ENCODE measurements at regions not wholly inside any gene's neighbourhood (a gene's known extent, or its start where the extent isn't known, plus 50 kb on each side); places are given as distances from the start of the nearest gene placed in this dataset.
"Not testable (repeated sequence)": the region's sequence is repeated elsewhere in the genome, so short reads cannot be mapped to it uniquely, and the experiment has no call there.

- ATAC-seq (no peak), DNase-seq (no peak)
- Histone ChIP-seq H3K36me3 (no peaks in the 10 kb centered on the region), H3K4me3 (no peak overlapping the region), H3K27ac (no peak overlapping the region), H3K9me3 (no peaks in the 10 kb centered on the region), H3K27me3 (peaks cover 0 to 2% (median 0%) of the 10 kb centered on the region in 9 donors), H3K4me1 (no peaks in the 10 kb centered on the region)
- intact Hi-C loops (cut with DNase I): no loop called here
- WGBS, 4 donors: 82 to 96% (median 88%) methylated on average over 6 of the region's 6 CpGs
- TF ChIP-seq POLR2A (IDR thresholded peaks at IDR 0.05): no peak
- TF ChIP-seq CTCF (IDR thresholded peaks at IDR 0.05): no peak
These were observed 135.6 kb upstream of the PLS3 start for GRCh38 chrX:115425359-115425758.

- Histone ChIP-seq H3K4me1 (no peaks in the 10 kb centered on the region), H3K27me3 (peaks cover 0 to 11% (median 0%) of the 10 kb centered on the region in 9 donors), H3K36me3 (no peaks in the 10 kb centered on the region), H3K4me3 (no peak overlapping the region), H3K27ac (no peak overlapping the region), H3K9me3 (no peaks in the 10 kb centered on the region)
- 47 to 78% (median 60%) methylated on average over 2 of the region's 2 CpGs for WGBS, 4 donors
- TF ChIP-seq CTCF (IDR thresholded peaks at IDR 0.05): no peak
- TF ChIP-seq POLR2A (IDR thresholded peaks at IDR 0.05): no peak
- DNase-seq: no peak
- intact Hi-C loops (cut with DNase I): no loop called here
- no peak for ATAC-seq
These were observed 133.0 kb upstream of the PLS3 start for GRCh38 chrX:115427861-115428410.

- H3K36me3 ChIP-seq; H3K27ac ChIP-seq; H3K4me3 ChIP-seq; intact Hi-C loops (cut with DNase I); DNase-seq; ATAC-seq; H3K4me1 ChIP-seq: not testable (repeated sequence)
- peaks cover 0 to 10% (median 0%) of the 10 kb centered on the region in 12 donors for H3K9me3 ChIP-seq
- 89 to 97% (median 92%) methylated on average over 6 to 7 of the region's 7 CpGs for WGBS, 4 donors
- peaks cover 0 to 18% (median 0%) of the 10 kb centered on the region in 9 donors for H3K27me3 ChIP-seq
These were observed 126.1 kb upstream of the PLS3 start for GRCh38 chrX:115434834-115435233.

GRCh38 chrX:115437841-115438595, 123.0 kb upstream of the PLS3 start:
- H3K27me3 ChIP-seq: peaks cover 0 to 8% (median 0%) of the 10 kb centered on the region in 9 donors
- H3K4me1 ChIP-seq: no peaks in the 10 kb centered on the region
- intact Hi-C loops (cut with DNase I): no loop called here
- TF ChIP-seq CTCF (IDR thresholded peaks at IDR 0.05) (no peak), POLR2A (IDR thresholded peaks at IDR 0.05) (no peak)
- WGBS, 4 donors: 76 to 82% (median 79%) methylated on average over 5 of the region's 5 CpGs
- H3K27ac ChIP-seq: no peak overlapping the region
- H3K4me3 ChIP-seq: no peak overlapping the region
- H3K9me3 ChIP-seq: peaks cover 0 to 10% (median 0%) of the 10 kb centered on the region in 12 donors
- no peaks in the 10 kb centered on the region for H3K36me3 ChIP-seq
- no peak for ATAC-seq
- DNase-seq: no peak
